Mesendoderm (in vitro differentiated cells): ENCODE measurements at regions not wholly inside any gene's neighbourhood (a gene's known extent, or its start where the extent isn't known, plus 50 kb on each side); places are given as distances from the start of the nearest gene placed in this dataset.

Source experiments
- DNase-seq: peaks from one replicate; pipeline ENCODE4 v3.0.0; 2013
- H2AK5ac ChIP-seq: 2 replicates; pipeline ENCODE4 v1.6.1; 2013; ENCODE audit warnings: low read length, inconsistent platforms
- H2BK120ac ChIP-seq: 2 replicates; pipeline ENCODE4 v1.6.1; 2013; ENCODE audit warnings: low read depth, mild to moderate bottlenecking, low read length, moderate library complexity, mixed read lengths
- H2BK15ac ChIP-seq: replicated peaks from 2 replicates; pipeline ENCODE4 v1.6.1; 2013; ENCODE audit warnings: low read depth, mild to moderate bottlenecking, moderate library complexity
- H2BK5ac ChIP-seq: 2 replicates; pipeline ENCODE4 v1.6.1; 2013; ENCODE audit warnings: low read length, inconsistent platforms
- H3K18ac ChIP-seq: 2 replicates; pipeline ENCODE4 v1.6.1; 2013; ENCODE audit warnings: mild to moderate bottlenecking, low read length, mixed read lengths
- H3K23ac ChIP-seq: one replicate; pipeline ENCODE4 v1.6.1; 2013; ENCODE audit warnings: low read length
- H3K27ac ChIP-seq: 2 replicates; pipeline ENCODE4 v1.5.1; 2013; ENCODE audit warnings: low read depth, mild to moderate bottlenecking, inconsistent platforms, low read length, moderate library complexity
- H3K27me3 ChIP-seq: 2 replicates; pipeline ENCODE4 v1.6.1; 2013; ENCODE audit warnings: low read length, control low read depth, mild to moderate bottlenecking, inconsistent platforms; ENCODE audit not compliant: insufficient read depth, poor library complexity
- H3K36me3 ChIP-seq: 2 replicates; pipeline ENCODE4 v1.6.1; 2013; ENCODE audit warnings: low read length, inconsistent platforms; ENCODE audit not compliant: control insufficient read depth, insufficient read depth
- H3K4ac ChIP-seq: one replicate; pipeline ENCODE4 v1.6.1; 2013; ENCODE audit warnings: low read depth, mild to moderate bottlenecking, low read length, moderate library complexity
- H3K4me1 ChIP-seq: 2 replicates; pipeline ENCODE4 v1.6.1; 2013; ENCODE audit warnings: low read depth, low read length, inconsistent platforms; ENCODE audit not compliant: control insufficient read depth
- H3K4me2 ChIP-seq: 2 replicates; pipeline ENCODE4 v1.6.1; 2013; ENCODE audit warnings: low read length
- H3K4me3 ChIP-seq: 2 replicates; pipeline ENCODE4 v1.5.1; 2013; ENCODE audit warnings: mild to moderate bottlenecking, low read length
- H3K56ac ChIP-seq: one replicate; pipeline ENCODE4 v1.6.1; 2013; ENCODE audit warnings: low read length
- H3K79me1 ChIP-seq: 2 replicates; pipeline ENCODE4 v1.6.1; 2013; ENCODE audit warnings: low read length, inconsistent platforms
- H3K79me2 ChIP-seq: 2 replicates; pipeline ENCODE4 v1.6.1; 2013; ENCODE audit warnings: mild to moderate bottlenecking, low read length; ENCODE audit not compliant: control insufficient read depth, insufficient read depth
- H3K9ac ChIP-seq: 2 replicates; pipeline ENCODE4 v1.6.1; 2013; ENCODE audit warnings: low read length, inconsistent platforms
- H4K5ac ChIP-seq: one replicate; pipeline ENCODE4 v1.6.1; 2013; ENCODE audit warnings: low read length
- H4K8ac ChIP-seq: one replicate; pipeline ENCODE4 v1.6.1; 2013; ENCODE audit warnings: low read depth, mild to moderate bottlenecking, control low read depth, low read length, moderate library complexity
- WGBS: extraction: QIAGEN DNeasy Blood & Tissue Kit; methylation state at CpG from one replicate; pipeline ENCODE4 v1.1.7; 2013; ENCODE audit warnings: low lambda C conversion rate, missing lambda C conversion rate; ENCODE audit not compliant: insufficient coverage; ENCODE audit errors: extremely low coverage; 5-methylcytosine and 5-hydroxymethylcytosine counted together

DNA sequence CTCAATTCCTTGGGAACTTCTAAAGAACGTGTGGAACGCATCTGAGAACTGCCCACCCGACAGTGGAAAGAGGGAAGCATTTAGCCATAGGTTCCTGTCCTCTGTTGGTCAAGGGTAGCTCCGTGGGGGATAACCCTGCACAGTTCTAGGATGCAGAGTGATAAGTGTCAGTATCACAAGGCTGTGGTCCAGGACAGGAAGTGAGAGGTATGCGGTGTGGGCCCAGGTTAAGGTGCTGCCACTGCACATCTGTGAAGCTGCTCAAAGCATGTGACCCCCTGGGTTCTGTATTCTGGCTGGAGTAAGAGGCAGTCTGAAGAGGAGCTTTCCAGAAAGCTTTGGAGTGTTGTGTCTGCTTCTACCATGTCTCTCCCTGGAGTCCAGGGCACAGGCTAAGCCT, 51.7 kb upstream of the HES1 start:
- Histone ChIP-seq H2AK5ac (peak overlapping the region; percentile 20), H3K36me3 (no peaks in the 10 kb centered on the region), H3K4me3 (no peak overlapping the region), H3K9ac (no peak overlapping the region), H3K4ac (no peak overlapping the region), H3K18ac (no peak overlapping the region), H3K27ac (no peak overlapping the region), H3K79me1 (no peaks in the 10 kb centered on the region), H3K56ac (peak overlapping the region; percentile 26), H2BK120ac (no peak overlapping the region), H3K27me3 (no peaks in the 10 kb centered on the region), H3K79me2 (no peaks in the 10 kb centered on the region), H4K8ac (no peak overlapping the region), H4K5ac (no peak overlapping the region), H2BK15ac (no peak overlapping the region), H3K23ac (no peak overlapping the region), H3K4me2 (no peak overlapping the region), H3K4me1 (peaks cover 12% of the 10 kb centered on the region), H2BK5ac (no peak overlapping the region)
- no peak for DNase-seq
- WGBS, result no CpG with 5 or more reads among the region's 5 CpGs
